NT2/D1 (cell line): ENCODE measurements at regions not wholly inside any gene's neighbourhood (a gene's known extent, or its start where the extent isn't known, plus 50 kb on each side); places are given as distances from the start of the nearest gene placed in this dataset.

Experiments
- SUZ12 ChIP-seq: IDR thresholded peaks from 2 replicates; pipeline ENCODE4 v1.6.1; 2011; ENCODE audit not compliant: insufficient read length, insufficient read depth; ENCODE audit errors: extremely low read depth
- YY1 ChIP-seq: IDR thresholded peaks from 2 replicates; pipeline ENCODE4 v1.6.1; 2011; ENCODE audit not compliant: insufficient read length, insufficient read depth
- ZNF274 ChIP-seq: IDR thresholded peaks from 2 replicates; pipeline ENCODE4 v1.6.1; 2011; ENCODE audit warnings: mild to moderate bottlenecking, low read depth, low read length

- no peak for TF ChIP-seq ZNF274
- TF ChIP-seq YY1 = no peak
- TF ChIP-seq SUZ12 = no peak
Measured at GRCh38 chr2:155125585-155126230, 427.2 kb downstream of the KCNJ3 start.
